Fibroblast of skin of scalp (primary cell): ENCODE measurements at regions not wholly inside any gene's neighbourhood (a gene's known extent, or its start where the extent isn't known, plus 50 kb on each side); places are given as distances from the start of the nearest gene placed in this dataset.

Source experiments
- DNase-seq: peaks from one replicate; pipeline ENCODE4 v3.0.0-alpha.2; 2013

- DNase-seq, result no peak
These were observed 184.0 kb upstream of the ADAMTS9 start for GRCh38 chr3:64871834-64872249.

GRCh38 chr3:64870876-64871646, 183.3 kb upstream of the ADAMTS9 start:
- no peak for DNase-seq

- no peak for DNase-seq
These were observed 179.4 kb upstream of the ADAMTS9 start for GRCh38 chr3:64867224-64867623.

GRCh38 chr3:64865839-64866570, 178.2 kb upstream of the ADAMTS9 start:
- no peak for DNase-seq

- no peak for DNase-seq
These were observed 175.7 kb upstream of the ADAMTS9 start for GRCh38 chr3:64863226-64864212.

- no peak for DNase-seq
These were observed 173.9 kb upstream of the ADAMTS9 start for GRCh38 chr3:64861684-64862083.

- no peak for DNase-seq
These were observed 172.7 kb upstream of the ADAMTS9 start for GRCh38 chr3:64860536-64860870.

- DNase-seq, result peak; percentile 84
These were observed 172.1 kb upstream of the ADAMTS9 start for GRCh38 chr3:64859625-64860535.

GRCh38 chr3:64856977-64857516, 169.2 kb upstream of the ADAMTS9 start:
- DNase-seq, result no peak

- no peak for DNase-seq
These were observed 168.3 kb upstream of the ADAMTS9 start for GRCh38 chr3:64856106-64856505.

GRCh38 chr3:64853456-64853855, 165.7 kb upstream of the ADAMTS9 start:
- DNase-seq, result no peak

- no peak for DNase-seq
These were observed 164.9 kb upstream of the ADAMTS9 start for GRCh38 chr3:64852738-64853137.

- no peak for DNase-seq
These were observed 161.0 kb upstream of the ADAMTS9 start for GRCh38 chr3:64848822-64849221.

- DNase-seq, result no peak
These were observed 160.5 kb upstream of the ADAMTS9 start for GRCh38 chr3:64848127-64848800.

GRCh38 chr3:64844558-64844957, 156.8 kb upstream of the ADAMTS9 start:
- DNase-seq, result no peak

GRCh38 chr3:64837986-64838735, 150.4 kb upstream of the ADAMTS9 start:
- DNase-seq, result no peak

- DNase-seq, result no peak
These were observed 149.4 kb upstream of the ADAMTS9 start for GRCh38 chr3:64837126-64837738.

GRCh38 chr3:64836097-64836496, 148.3 kb upstream of the ADAMTS9 start:
- no peak for DNase-seq

GRCh38 chr3:64832098-64832497, 144.3 kb upstream of the ADAMTS9 start:
- DNase-seq, result no peak

- no peak for DNase-seq
These were observed 142.9 kb upstream of the ADAMTS9 start for GRCh38 chr3:64830681-64831080.
